Activated naive CD4-positive, alpha-beta T cell treated with anti-CD3 and anti-CD28 coated beads, Interleukin-2, amount 10 ng/mL, durations not matched to agents 7 days and 5 days (primary cell): ENCODE measurements at regions not wholly inside any gene's neighbourhood (a gene's known extent, or its start where the extent isn't known, plus 50 kb on each side); places are given as distances from the start of the nearest gene placed in this dataset.
"Not testable (repeated sequence)": the region's sequence is repeated elsewhere in the genome, so short reads cannot be mapped to it uniquely, and the experiment has no call there.

ENCODE experiments used
- CTCF ChIA-PET: fragments of 350-600 bp; sonication (Branson Sonifier 250); formaldehyde crosslinking; loops from one replicate; lab custom pipeline; 2021; ENCODE audit warnings: antibody characterized with exemption; lab: Charles Lee
- DNase-seq: peaks from one replicate; pipeline ENCODE4 v3.0.0-alpha.2; 2020
- H3K27ac Mint-ChIP-seq: one replicate; pipeline ENCODE4 v1.8.0; 2021; ENCODE audit warnings: mild to moderate bottlenecking, moderate library complexity, mixed read lengths
- H3K27me3 Mint-ChIP-seq: one replicate; pipeline ENCODE4 v1.8.0; 2021; ENCODE audit warnings: mild to moderate bottlenecking, mixed read lengths
- H3K36me3 Mint-ChIP-seq: one replicate; pipeline ENCODE4 v1.8.0; 2021; ENCODE audit warnings: mixed read lengths
- H3K4me1 Mint-ChIP-seq: one replicate; pipeline ENCODE4 v1.8.0; 2021; ENCODE audit warnings: mixed read lengths
- H3K4me3 Mint-ChIP-seq: one replicate; pipeline ENCODE4 v1.8.0; 2021; ENCODE audit warnings: mild to moderate bottlenecking, moderate library complexity, mixed read lengths
- H3K9me3 Mint-ChIP-seq: one replicate; pipeline ENCODE4 v1.8.0; 2021; ENCODE audit warnings: mixed read lengths

GRCh38 chrX:125436855-125437254 is 117.2 kb downstream of the TEX13C start:
- no peak for DNase-seq
- no peak overlapping the region for H3K4me3 Mint-ChIP-seq
- H3K27me3 Mint-ChIP-seq: no peaks in the 10 kb centered on the region
- H3K27ac Mint-ChIP-seq: no peak overlapping the region
- no peaks in the 10 kb centered on the region for H3K36me3 Mint-ChIP-seq
- CTCF ChIA-PET: no interaction called here
- H3K4me1 Mint-ChIP-seq: no peaks in the 10 kb centered on the region
- no peaks in the 10 kb centered on the region for H3K9me3 Mint-ChIP-seq

- Mint-ChIP-seq H3K9me3 (no peaks in the 10 kb centered on the region), H3K36me3 (no peaks in the 10 kb centered on the region), H3K27ac (no peak overlapping the region), H3K4me3 (no peak overlapping the region), H3K4me1 (no peaks in the 10 kb centered on the region), H3K27me3 (no peaks in the 10 kb centered on the region)
- CTCF ChIA-PET: no interaction called here
- DNase-seq: no peak
Measured at GRCh38 chrX:125439194-125439849, 119.7 kb downstream of the TEX13C start.

- Mint-ChIP-seq H3K4me1 (no peaks in the 10 kb centered on the region), H3K27ac (no peak overlapping the region), H3K4me3 (no peak overlapping the region), H3K36me3 (no peaks in the 10 kb centered on the region), H3K9me3 (no peaks in the 10 kb centered on the region), H3K27me3 (no peaks in the 10 kb centered on the region)
- CTCF ChIA-PET: no interaction called here
- DNase-seq: no peak
Measured at GRCh38 chrX:125444659-125445058, 125.0 kb downstream of the TEX13C start.

GRCh38 chrX:125475482-125475881 is 155.8 kb downstream of the TEX13C start:
- no peak overlapping the region for H3K27ac Mint-ChIP-seq
- CTCF ChIA-PET: no interaction called here
- H3K4me1 Mint-ChIP-seq: no peaks in the 10 kb centered on the region

GRCh38 chrX:125492439-125492838 is 172.8 kb downstream of the TEX13C start:
- Mint-ChIP-seq H3K27me3 (no peaks in the 10 kb centered on the region), H3K36me3 (no peaks in the 10 kb centered on the region), H3K9me3 (no peaks in the 10 kb centered on the region), H3K4me3 (no peak overlapping the region), H3K4me1 (no peaks in the 10 kb centered on the region), H3K27ac (no peak overlapping the region)
- DNase-seq: no peak
- CTCF ChIA-PET: no interaction called here

More at GRCh38 chrX:125475482-125475881, 155.8 kb downstream of the TEX13C start:
- Mint-ChIP-seq H3K9me3 (no peaks in the 10 kb centered on the region), H3K27me3 (no peaks in the 10 kb centered on the region), H3K4me3 (no peak overlapping the region), H3K36me3 (no peaks in the 10 kb centered on the region)
- DNase-seq: no peak

GRCh38 chrX:125493004-125493403 is 173.3 kb downstream of the TEX13C start:
- H3K36me3 Mint-ChIP-seq, CTCF ChIA-PET, H3K27me3 Mint-ChIP-seq, H3K4me1 Mint-ChIP-seq, DNase-seq, H3K9me3 Mint-ChIP-seq, H3K27ac Mint-ChIP-seq, H3K4me3 Mint-ChIP-seq: not testable (repeated sequence)

GRCh38 chrX:125497667-125498066 is 178.0 kb downstream of the TEX13C start:
- H3K4me1 Mint-ChIP-seq: no peaks in the 10 kb centered on the region
- no peak overlapping the region for H3K4me3 Mint-ChIP-seq
- CTCF ChIA-PET: no interaction called here
- DNase-seq: no peak
- no peaks in the 10 kb centered on the region for H3K27me3 Mint-ChIP-seq
- H3K27ac Mint-ChIP-seq: no peak overlapping the region
- no peaks in the 10 kb centered on the region for H3K9me3 Mint-ChIP-seq
- H3K36me3 Mint-ChIP-seq: no peaks in the 10 kb centered on the region

- Mint-ChIP-seq H3K27ac (no peak overlapping the region), H3K27me3 (no peaks in the 10 kb centered on the region), H3K9me3 (no peaks in the 10 kb centered on the region), H3K36me3 (no peaks in the 10 kb centered on the region), H3K4me3 (no peak overlapping the region), H3K4me1 (no peaks in the 10 kb centered on the region)
- no peak for DNase-seq
- CTCF ChIA-PET: no interaction called here
Measured at GRCh38 chrX:125503769-125504168, 184.1 kb downstream of the TEX13C start.

GRCh38 chrX:125505207-125505606 is 185.5 kb downstream of the TEX13C start:
- Mint-ChIP-seq H3K4me3 (no peak overlapping the region), H3K4me1 (no peaks in the 10 kb centered on the region), H3K9me3 (no peaks in the 10 kb centered on the region), H3K36me3 (no peaks in the 10 kb centered on the region), H3K27ac (no peak overlapping the region), H3K27me3 (no peaks in the 10 kb centered on the region)
- CTCF ChIA-PET: no interaction called here
- no peak for DNase-seq

- no peaks in the 10 kb centered on the region for H3K36me3 Mint-ChIP-seq
- no peaks in the 10 kb centered on the region for H3K9me3 Mint-ChIP-seq
- H3K4me3 Mint-ChIP-seq: no peak overlapping the region
- no peak overlapping the region for H3K27ac Mint-ChIP-seq
- CTCF ChIA-PET: no interaction called here
- no peaks in the 10 kb centered on the region for H3K27me3 Mint-ChIP-seq
- no peaks in the 10 kb centered on the region for H3K4me1 Mint-ChIP-seq
- DNase-seq: no peak
Measured at GRCh38 chrX:125507119-125507518, 187.4 kb downstream of the TEX13C start.

GRCh38 chrX:125520029-125520428 is 200.4 kb downstream of the TEX13C start:
- no peaks in the 10 kb centered on the region for H3K36me3 Mint-ChIP-seq
- no peak overlapping the region for H3K27ac Mint-ChIP-seq
- CTCF ChIA-PET: no interaction called here
- no peaks in the 10 kb centered on the region for H3K9me3 Mint-ChIP-seq
- H3K4me1 Mint-ChIP-seq: no peaks in the 10 kb centered on the region
- H3K4me3 Mint-ChIP-seq: no peak overlapping the region
- no peak for DNase-seq
- H3K27me3 Mint-ChIP-seq: no peaks in the 10 kb centered on the region

GRCh38 chrX:125522752-125523151 is 203.1 kb downstream of the TEX13C start:
- no peaks in the 10 kb centered on the region for H3K9me3 Mint-ChIP-seq
- no peak overlapping the region for H3K27ac Mint-ChIP-seq
- no peak for DNase-seq
- no peaks in the 10 kb centered on the region for H3K27me3 Mint-ChIP-seq
- CTCF ChIA-PET: no interaction called here
- no peaks in the 10 kb centered on the region for H3K4me1 Mint-ChIP-seq
- H3K36me3 Mint-ChIP-seq: no peaks in the 10 kb centered on the region
- no peak overlapping the region for H3K4me3 Mint-ChIP-seq

- no peaks in the 10 kb centered on the region for H3K4me1 Mint-ChIP-seq
- H3K9me3 Mint-ChIP-seq: no peaks in the 10 kb centered on the region
- H3K4me3 Mint-ChIP-seq: no peak overlapping the region
- no peaks in the 10 kb centered on the region for H3K36me3 Mint-ChIP-seq
- no peak for DNase-seq
- no peak overlapping the region for H3K27ac Mint-ChIP-seq
- CTCF ChIA-PET: no interaction called here
- H3K27me3 Mint-ChIP-seq: no peaks in the 10 kb centered on the region
Measured at GRCh38 chrX:125532411-125533089, 212.9 kb downstream of the TEX13C start.

GRCh38 chrX:125533352-125533751 is 213.7 kb downstream of the TEX13C start:
- Mint-ChIP-seq H3K36me3 (no peaks in the 10 kb centered on the region), H3K4me3 (no peak overlapping the region), H3K4me1 (no peaks in the 10 kb centered on the region), H3K27ac (no peak overlapping the region), H3K27me3 (no peaks in the 10 kb centered on the region), H3K9me3 (no peaks in the 10 kb centered on the region)
- CTCF ChIA-PET: no interaction called here
- DNase-seq: no peak

GRCh38 chrX:125544031-125544660 is 224.5 kb downstream of the TEX13C start:
- no peaks in the 10 kb centered on the region for H3K36me3 Mint-ChIP-seq
- DNase-seq: no peak
- no peaks in the 10 kb centered on the region for H3K27me3 Mint-ChIP-seq
- CTCF ChIA-PET: no interaction called here
- no peaks in the 10 kb centered on the region for H3K9me3 Mint-ChIP-seq
- H3K27ac Mint-ChIP-seq: no peak overlapping the region
- no peaks in the 10 kb centered on the region for H3K4me1 Mint-ChIP-seq
- H3K4me3 Mint-ChIP-seq: no peak overlapping the region
